HG03521 (cell line): ENCODE measurements at regions not wholly inside any gene's neighbourhood (a gene's known extent, or its start where the extent isn't known, plus 50 kb on each side); places are given as distances from the start of the nearest gene placed in this dataset.

Experiments used
- ATAC-seq: cut with Tn5 transposase; IDR thresholded peaks from one replicate; pipeline ENCODE4 v1.9.1; 2021; ENCODE audit warnings: mild to moderate bottlenecking, moderate library complexity; ENCODE audit not compliant: unreplicated experiment

DNA sequence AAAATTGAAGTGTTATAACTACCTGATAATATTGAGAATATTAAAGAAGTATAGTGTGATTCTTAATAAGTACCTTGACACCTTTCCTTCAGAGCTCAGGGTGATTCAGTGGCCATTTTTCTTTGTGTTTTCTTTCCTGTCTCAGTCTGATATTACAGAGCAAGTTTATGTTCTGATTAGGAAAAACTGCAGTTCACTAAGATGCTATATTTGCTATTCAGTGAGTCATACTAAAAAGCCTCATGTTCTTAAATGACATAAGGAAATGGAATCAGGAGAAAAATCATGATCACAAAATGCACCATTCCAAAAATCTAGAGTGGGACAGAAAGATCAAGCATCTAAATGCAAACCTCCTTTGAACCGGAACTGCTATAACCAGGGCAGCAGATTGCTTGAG, 390.6 kb upstream of the ATP2B1 start:
- ATAC-seq: no peak

DNA sequence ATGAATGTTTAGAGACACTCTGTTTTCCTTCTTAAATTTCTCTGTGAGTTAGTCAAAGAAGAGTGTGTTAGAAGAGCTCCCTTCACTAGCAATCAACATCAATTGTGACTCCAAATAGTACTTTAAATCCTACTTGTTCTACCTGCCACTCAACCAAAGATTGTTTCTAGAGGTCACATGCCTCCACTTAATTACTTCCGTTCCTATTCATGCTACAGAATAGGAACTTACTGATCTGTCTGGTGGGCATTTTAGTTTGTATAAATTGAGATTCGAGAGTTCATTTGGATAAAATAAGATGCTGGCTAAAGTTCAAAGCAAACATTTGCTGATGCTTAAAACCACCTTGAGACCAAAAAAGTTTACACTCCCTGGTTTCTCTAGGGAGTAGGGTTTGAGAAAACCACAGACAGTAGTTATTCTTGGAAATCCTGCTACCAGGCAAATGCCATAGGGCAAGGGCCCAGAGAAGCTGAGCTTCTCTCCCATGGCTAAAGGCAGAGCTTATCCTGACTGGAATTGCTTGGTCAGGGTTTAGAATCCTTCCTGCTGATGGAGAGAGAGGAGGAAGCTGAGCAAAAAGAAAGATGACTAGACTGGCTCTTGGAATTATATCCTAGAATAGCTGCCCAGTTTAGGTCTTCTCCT, 389.6 kb upstream of the ATP2B1 start:
- ATAC-seq: no peak

DNA sequence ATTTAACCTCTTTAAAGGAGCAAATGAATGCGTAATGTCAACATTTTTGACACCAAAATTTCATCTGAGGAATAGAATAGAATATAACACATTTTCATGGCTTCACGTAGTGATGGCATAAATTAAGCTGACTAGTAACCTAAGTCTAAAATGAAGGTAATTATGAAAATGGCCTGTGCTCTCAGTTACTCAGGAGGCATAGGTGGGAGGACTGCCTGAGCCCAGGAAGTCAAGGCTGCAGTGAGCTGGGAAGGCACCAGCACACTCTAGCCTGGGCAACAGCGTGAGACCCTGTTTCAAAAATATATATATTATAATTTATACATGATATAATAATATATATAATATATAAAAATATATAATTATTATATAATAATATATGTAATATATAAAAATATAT, 383.2 kb upstream of the ATP2B1 start:
- ATAC-seq: no peak

DNA sequence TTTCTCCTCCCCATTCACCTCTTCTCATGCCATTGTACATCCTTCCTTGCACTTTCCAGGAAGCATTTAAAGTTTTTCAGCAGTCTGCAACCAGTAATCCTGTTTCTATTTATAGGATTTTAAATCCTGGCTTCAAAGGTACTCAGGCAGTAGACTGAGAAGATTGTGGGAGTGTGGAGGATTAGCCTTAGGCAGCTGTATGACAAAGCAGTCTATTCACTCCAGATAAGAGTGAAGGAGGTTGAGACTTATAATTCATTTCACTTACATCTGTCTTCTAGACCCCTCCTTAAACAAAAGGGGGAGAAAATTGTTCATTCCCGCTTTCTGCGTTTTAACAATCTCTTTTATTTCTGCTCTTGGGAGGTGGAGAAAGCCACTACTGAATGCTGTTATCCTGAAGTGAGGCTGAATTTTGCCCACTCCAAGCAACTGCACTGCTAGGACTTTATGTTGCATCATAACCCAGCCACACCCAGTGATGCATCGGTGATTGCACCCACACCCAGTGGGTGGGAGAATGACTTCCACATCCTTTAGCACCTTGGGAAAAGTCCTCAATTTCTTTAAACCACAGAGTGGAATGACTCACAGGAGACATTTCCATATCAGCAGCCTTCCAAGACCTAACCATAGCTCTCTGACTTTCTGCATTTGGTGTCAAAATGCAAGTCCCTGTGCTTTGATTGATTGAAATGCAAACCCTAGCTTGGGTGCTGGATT, 382.5 kb upstream of the ATP2B1 start:
- ATAC-seq: no peak

GRCh38 chr12:90086281-90086680, 377.6 kb upstream of the ATP2B1 start:
- no peak for ATAC-seq

DNA sequence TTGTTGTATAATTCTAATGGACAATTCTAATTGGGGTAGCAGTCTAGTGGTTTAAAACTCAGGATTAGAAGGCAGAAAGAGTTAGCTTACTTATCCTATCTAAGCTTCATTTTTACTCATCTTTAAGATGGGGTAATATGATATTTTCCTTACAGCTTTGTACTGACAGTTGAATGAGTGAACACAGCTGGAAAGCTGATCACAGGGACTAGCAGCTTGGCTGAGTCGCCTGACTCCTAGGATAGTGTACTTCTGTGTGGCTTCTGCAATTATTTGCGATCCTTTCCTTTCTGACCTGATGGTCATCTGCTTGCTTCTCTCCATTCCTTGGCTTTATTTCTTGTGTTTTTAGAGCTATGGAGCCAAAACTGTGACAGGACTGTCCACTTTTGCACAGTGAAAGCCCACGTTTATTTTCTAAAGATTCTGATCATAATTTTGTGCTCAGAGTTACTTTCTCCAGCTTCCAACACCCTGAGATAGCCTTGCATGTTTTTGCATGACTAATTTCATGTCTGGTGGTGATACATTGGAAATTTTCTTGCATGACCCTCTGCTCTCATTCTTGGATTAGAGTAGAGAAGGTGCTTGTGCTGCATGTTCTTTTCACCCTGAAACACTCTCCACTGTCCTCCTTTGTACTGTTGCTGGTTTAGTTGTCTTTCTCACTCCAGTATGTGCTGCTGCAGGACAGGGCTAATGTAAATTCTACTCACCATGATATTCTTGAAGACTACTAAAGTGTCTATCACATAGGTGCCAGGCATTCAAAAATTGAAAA, 377.0 kb upstream of the ATP2B1 start:
- ATAC-seq: no peak

GRCh38 chr12:90084018-90084417, 375.4 kb upstream of the ATP2B1 start:
- ATAC-seq: no peak

GRCh38 chr12:90080616-90081015, 372.0 kb upstream of the ATP2B1 start:
- no peak for ATAC-seq

DNA sequence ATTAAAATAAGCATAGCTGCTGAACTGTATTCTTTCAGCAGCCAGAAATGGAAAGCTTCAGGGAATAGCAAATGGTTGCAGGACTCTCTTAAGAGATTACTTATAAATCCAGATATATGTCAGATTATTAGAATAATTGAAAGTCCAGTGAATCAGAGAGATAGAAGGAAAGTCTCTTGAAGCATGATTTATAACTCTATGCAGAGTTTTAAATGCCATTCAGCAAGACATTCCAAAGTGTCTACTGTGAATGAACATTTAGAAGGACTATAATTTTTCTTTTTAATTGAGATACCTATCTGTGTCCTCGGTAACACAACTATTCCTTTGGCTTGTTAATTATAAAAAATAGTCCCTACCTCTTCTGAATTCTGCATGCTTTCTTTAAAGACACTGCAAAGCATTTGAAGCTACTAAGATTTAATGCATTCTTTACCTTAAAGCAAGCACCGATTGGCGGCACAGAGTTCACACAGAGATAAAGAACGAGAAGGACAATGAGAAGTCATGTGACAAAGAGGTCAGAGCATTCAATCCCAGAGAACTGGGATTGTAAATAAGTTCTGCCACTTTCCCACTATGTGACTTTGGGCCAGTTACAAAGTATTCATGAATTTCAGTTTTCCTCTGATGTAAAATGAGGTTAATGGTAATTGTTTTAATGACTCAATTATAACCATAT, 371.0 kb upstream of the ATP2B1 start:
- no peak for ATAC-seq

- no peak for ATAC-seq
Measured at GRCh38 chr12:90078344-90078743, 369.7 kb upstream of the ATP2B1 start.

- ATAC-seq: no peak
Measured at GRCh38 chr12:90077756-90078155, 369.1 kb upstream of the ATP2B1 start.

DNA sequence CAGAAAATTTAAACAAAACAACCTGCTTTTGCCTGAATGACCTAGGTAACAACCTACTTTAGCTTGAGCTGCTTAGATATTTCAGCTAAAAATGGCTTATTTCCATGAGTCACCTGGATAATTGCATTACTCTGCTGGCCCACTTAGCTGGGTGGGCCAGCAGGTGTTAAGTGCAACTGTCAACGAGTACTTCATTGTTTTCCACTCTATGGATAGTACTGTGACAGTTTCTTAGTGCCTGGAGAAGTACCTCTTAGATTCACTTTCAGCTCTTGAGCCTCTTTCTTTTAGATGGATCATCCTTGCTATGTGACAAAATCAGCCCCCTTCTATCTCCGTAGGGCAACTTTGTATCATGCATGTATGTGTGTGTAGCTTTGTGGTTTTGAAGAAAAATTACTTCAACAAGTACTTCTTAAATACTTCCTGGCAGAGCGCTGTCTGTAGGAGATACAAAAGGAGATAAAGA, 368.2 kb upstream of the ATP2B1 start:
- ATAC-seq: no peak

- no peak for ATAC-seq
Measured at GRCh38 chr12:90075685-90076084, 367.0 kb upstream of the ATP2B1 start.

GRCh38 chr12:90074086-90074485, 365.4 kb upstream of the ATP2B1 start:
- ATAC-seq: no peak

DNA sequence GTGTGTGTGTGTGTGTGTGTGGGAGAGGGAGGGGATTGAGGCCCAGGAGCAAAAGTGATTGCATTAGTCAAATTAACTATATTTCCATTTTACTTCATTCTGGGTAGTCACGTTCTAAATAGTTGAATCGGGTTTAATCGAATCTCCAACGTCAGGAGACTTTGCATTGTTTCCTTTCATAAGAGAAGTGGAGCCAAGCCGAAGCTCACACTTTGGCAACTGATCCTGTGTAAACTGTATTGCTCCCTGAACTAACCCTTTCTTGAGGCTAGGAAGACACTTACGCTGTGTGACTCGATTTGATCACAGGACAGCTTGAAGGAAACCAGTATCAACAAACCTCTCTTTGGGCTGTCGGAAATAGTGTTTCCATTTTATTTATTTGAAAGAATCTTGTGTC, 363.4 kb upstream of the ATP2B1 start:
- ATAC-seq: no peak

GRCh38 chr12:90069711-90070110, 361.1 kb upstream of the ATP2B1 start:
- no peak for ATAC-seq

GRCh38 chr12:90067791-90068190, 359.2 kb upstream of the ATP2B1 start:
- no peak for ATAC-seq

GRCh38 chr12:90064852-90065801, 356.5 kb upstream of the ATP2B1 start:
- ATAC-seq: no peak

- ATAC-seq: no peak
Measured at GRCh38 chr12:90062799-90063198, 354.2 kb upstream of the ATP2B1 start.

DNA sequence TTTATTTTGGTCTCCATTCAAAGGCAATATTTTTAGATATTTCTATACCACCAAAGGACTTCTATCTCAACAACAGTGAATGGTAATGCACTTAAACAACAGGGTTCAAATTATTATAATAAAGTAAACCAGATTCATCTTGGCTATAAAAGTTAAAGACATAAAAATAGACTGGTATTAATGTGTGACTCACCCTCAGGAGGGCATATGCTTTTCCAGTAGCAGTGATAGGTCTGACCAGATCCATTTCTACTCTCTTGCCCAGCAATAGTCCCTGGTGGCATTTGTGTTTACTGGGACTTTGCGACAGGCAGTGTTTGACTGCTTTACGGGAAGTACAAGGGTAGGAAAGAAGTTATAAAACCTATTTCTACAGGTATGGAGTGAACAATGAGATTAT, 353.2 kb upstream of the ATP2B1 start:
- no peak for ATAC-seq
